ENCODE measurements at regions not wholly inside any gene's neighbourhood (a gene's known extent, or its start where the extent isn't known, plus 50 kb on each side); places are given as distances from the start of the nearest gene placed in this dataset.

- in situ Hi-C loops (cut with HindIII; ENCODE audit: low sequenced_read_pairs): no loop called here
Observed at GRCh38 chr1:230517326-230517725, 91.2 kb upstream of the PGBD5 start.

GRCh38 chr1:230516889-230517288, 90.8 kb upstream of the PGBD5 start:
- in situ Hi-C loops (cut with HindIII; ENCODE audit: low sequenced_read_pairs): no loop called here

DNA sequence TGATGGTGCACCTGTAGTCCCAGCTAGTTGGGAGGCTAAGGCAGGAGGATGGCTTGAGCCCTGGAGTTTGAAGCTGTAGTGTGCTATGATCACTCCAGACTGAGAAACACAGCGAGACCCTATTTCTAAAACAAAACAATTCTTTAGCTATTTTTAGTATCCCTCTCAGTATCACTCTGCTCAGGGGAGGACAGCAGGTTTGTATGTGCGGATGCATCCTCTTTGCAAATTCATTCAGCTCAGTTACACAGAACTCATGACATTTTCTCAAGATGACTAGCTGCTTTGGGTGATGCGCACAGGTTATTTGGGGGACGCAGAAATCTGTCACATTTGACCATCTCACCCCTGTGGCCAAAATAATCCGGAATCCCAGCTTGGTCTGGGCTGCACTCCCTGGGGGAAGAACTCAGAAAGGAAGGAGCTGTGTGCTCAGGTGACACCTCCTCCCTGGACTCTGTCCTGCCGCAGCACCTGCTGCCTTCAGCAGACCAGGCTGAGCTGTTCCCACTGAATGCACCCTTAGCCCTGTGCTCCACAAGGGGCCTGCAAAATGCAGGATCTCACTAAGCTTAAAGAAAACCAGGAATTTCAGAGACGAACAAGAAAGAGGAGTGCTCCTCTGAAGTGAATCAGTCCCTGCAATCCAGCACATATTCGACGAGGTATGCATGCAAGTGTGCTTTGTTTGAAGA, 89.5 kb upstream of the PGBD5 start:
- in situ Hi-C loops (cut with HindIII; ENCODE audit: low sequenced_read_pairs): no loop called here

DNA sequence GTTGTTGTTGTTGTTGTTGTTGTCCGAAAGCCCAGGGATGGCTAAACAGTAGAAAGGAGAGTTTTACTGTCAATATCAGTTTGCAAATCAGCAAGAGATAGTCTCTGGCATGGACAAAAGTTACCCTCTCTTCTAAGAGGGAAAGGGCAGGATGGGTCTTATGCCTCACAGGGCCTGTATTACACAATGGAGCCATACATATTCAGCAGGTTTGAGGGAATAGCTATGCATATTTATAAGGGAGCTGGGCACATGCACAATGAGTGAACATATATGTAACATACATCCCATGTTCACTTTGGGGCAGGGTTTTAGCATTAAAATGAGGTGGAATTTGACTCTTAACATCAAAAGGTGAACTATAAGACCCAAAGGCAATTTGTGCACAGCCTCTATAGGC, 84.4 kb upstream of the PGBD5 start:
- in situ Hi-C loops (cut with HindIII; ENCODE audit: low sequenced_read_pairs): no loop called here

- in situ Hi-C loops (cut with HindIII; ENCODE audit: low sequenced_read_pairs): loop anchor here (10.0 kb wide), 1 partner anchor 375 kb away; no protein-coding TSS in a partner anchor
Observed at GRCh38 chr1:230509281-230509977, 83.3 kb upstream of the PGBD5 start.

GRCh38 chr1:230507666-230508402, 81.7 kb upstream of the PGBD5 start:
- in situ Hi-C loops (cut with HindIII; ENCODE audit: low sequenced_read_pairs): loop anchor here (10.0 kb wide), 1 partner anchor 373 kb away; no protein-coding TSS in a partner anchor

GRCh38 chr1:230507236-230507635, 81.1 kb upstream of the PGBD5 start:
- in situ Hi-C loops (cut with HindIII; ENCODE audit: low sequenced_read_pairs): loop anchor here (10.0 kb wide), 1 partner anchor 372 kb away; no protein-coding TSS in a partner anchor

DNA sequence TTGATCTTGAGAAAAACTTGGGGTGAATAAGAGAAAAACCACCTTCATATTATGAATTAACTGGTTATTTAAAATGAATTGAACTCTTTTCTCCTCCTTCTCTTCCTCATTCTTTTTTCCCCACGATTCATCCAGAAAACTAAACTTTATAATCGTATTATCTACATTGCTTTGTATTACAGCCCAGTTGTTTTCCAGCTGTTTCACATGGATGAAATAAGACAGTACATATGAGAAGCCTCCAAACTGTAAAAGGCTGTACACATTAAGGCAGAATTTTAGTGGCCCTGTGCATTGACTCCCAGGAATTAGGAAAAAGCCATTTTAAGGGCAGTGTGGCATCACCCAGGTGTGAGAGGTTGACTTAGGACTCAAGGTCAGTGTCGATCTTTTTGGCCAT, 80.3 kb upstream of the PGBD5 start:
- in situ Hi-C loops (cut with HindIII; ENCODE audit: low sequenced_read_pairs): loop anchor here (10.0 kb wide), 1 partner anchor 372 kb away; no protein-coding TSS in a partner anchor

GRCh38 chr1:230504310-230504709, 78.2 kb upstream of the PGBD5 start:
- in situ Hi-C loops (cut with HindIII; ENCODE audit: low sequenced_read_pairs): loop anchor here (10.0 kb wide), 1 partner anchor 370 kb away; no protein-coding TSS in a partner anchor

- in situ Hi-C loops (cut with HindIII; ENCODE audit: low sequenced_read_pairs): loop anchor here (10.0 kb wide), 1 partner anchor 369 kb away; no protein-coding TSS in a partner anchor
Observed at GRCh38 chr1:230503726-230504125, 77.6 kb upstream of the PGBD5 start.

- in situ Hi-C loops (cut with HindIII; ENCODE audit: low sequenced_read_pairs): loop anchor here (10.0 kb wide), 1 partner anchor 368 kb away; no protein-coding TSS in a partner anchor
Observed at GRCh38 chr1:230502996-230503395, 76.9 kb upstream of the PGBD5 start.

GRCh38 chr1:230502306-230502705, 76.2 kb upstream of the PGBD5 start:
- in situ Hi-C loops (cut with HindIII; ENCODE audit: low sequenced_read_pairs): loop anchor here (10.0 kb wide), 1 partner anchor 368 kb away; no protein-coding TSS in a partner anchor

DNA sequence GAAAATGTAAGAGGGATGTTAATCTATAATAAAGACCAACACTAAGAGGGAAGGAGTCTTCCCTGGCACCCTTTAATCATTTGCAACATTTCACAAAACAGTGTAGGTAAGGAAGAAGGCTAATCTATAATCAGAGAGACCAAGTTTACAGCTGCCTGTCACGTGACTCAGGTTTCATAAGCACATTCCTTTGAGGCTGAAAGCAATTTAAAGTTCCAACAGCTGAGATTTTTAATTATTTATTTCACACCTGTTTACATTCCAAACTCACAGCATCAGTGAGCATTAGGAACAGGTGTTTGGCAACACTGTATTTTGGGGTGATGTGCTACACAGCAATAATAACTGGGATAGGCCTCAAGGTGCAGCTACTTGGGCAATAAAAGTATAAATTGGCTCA, 75.7 kb upstream of the PGBD5 start:
- in situ Hi-C loops (cut with HindIII; ENCODE audit: low sequenced_read_pairs): loop anchor here (10.0 kb wide), 1 partner anchor 367 kb away; no protein-coding TSS in a partner anchor

- in situ Hi-C loops (cut with HindIII; ENCODE audit: low sequenced_read_pairs): loop anchor here (10.0 kb wide), 1 partner anchor 366 kb away; no protein-coding TSS in a partner anchor
Observed at GRCh38 chr1:230501242-230501641, 75.1 kb upstream of the PGBD5 start.

DNA sequence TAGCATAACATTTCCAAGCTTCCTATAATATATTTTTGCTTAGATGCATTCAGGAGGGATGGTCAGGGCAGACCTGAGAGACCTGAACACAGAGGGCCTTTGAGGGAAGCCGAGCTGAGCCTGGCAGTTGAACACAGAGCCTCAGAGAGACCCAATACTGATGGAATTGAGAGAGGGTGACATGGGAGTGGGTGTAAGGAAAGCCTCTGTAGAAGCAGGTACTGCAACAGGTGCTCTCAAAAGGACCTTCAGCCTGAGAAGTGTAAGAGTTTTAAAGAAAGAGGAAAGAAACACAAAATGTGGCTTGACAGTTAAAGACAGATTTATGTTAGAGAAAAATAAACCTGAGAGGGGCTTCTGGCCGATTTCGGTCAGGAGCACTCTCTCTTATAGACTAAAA, 73.9 kb upstream of the PGBD5 start:
- in situ Hi-C loops (cut with HindIII; ENCODE audit: low sequenced_read_pairs): loop anchor here (10.0 kb wide), 1 partner anchor 365 kb away; no protein-coding TSS in a partner anchor

DNA sequence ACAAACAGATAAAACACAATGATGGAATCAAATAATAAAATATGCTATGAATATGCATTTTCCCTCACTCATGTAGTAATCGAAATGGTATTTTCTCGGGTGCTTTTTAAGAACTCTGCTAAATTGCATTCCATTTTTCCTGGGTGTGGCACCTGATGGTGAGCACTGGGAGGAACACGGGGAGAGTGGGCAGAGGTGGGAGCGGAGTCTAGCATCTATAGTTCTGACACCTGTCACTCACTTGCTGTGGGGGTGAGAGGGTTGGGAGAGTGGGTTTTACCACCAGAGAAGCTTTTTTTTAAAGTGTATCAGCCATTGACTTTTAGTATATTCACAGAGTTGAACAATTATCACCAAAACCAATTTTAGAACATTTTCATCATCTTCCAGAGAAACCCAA, 73.4 kb upstream of the PGBD5 start:
- in situ Hi-C loops (cut with HindIII; ENCODE audit: low sequenced_read_pairs): no loop called here

- in situ Hi-C loops (cut with HindIII; ENCODE audit: low sequenced_read_pairs): no loop called here
Observed at GRCh38 chr1:230498704-230499103, 72.6 kb upstream of the PGBD5 start.

- in situ Hi-C loops (cut with HindIII; ENCODE audit: low sequenced_read_pairs): no loop called here
Observed at GRCh38 chr1:230496451-230496850, 70.3 kb upstream of the PGBD5 start.

DNA sequence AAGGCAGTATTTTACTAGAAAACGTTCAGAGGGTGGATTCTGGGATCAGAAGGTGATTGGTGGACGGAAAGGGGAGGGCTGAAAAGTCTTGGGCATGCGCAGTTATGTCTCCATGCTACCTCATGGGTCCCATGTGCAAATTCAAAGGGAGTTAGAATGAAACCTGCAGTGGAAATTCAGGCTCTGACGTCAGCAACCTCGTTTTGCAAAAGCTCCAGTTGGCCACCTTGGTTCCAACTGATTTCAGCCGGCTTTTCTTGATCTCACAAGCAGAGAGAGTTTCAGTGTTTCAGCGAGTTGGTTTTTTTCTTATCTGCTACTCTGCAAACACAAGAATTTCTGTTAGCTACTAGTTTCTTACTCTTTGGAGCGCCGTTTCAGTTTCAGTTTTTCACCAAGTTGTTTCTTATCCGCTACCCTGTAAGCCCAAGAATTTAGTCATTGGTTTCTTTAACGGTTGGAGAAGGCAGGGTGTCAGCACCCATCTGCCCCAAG, 69.8 kb upstream of the PGBD5 start:
- in situ Hi-C loops (cut with HindIII; ENCODE audit: low sequenced_read_pairs): no loop called here

DNA sequence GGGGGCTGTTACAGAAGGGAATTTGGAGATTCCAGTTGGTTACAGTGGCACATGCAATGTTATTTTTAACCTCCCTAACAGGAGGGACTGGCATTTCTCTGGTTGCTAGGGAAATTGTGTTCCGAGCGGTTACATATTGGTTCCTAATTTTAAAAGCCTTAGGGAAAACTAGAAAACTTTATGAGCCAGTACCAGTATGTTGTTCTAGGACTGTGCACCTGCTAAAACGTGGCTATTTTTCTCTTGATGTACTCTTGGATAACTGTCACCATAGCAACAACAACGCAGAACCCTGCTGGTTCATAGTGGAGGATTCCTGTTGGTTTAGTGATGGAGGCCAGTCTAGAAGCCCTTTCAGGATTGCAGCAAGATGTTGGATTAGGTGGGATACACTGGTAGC, 68.9 kb upstream of the PGBD5 start:
- in situ Hi-C loops (cut with HindIII; ENCODE audit: low sequenced_read_pairs): no loop called here

DNA sequence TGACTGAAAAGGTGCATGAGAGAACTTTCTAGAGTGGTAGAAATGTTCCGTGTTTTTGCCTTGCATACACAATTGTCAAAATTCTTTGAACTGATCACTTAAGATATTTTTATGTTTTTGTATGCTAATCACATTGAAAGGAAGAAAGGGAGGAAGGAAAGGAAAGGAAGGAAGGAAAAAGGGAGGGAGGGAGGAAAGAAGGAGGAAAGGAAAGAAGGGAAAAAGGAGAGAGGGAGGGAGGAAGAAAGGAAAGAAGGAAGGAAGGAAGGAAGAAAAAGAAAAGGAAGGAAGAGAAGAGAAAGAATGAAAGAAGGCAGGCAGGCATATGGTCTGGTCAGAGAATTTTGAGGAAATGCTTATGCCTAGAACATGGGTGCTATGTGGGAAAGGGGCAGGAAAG, 68.4 kb upstream of the PGBD5 start:
- in situ Hi-C loops (cut with HindIII; ENCODE audit: low sequenced_read_pairs): no loop called here

Measured in DLD1 (cell line).